WTC11 (cell line): ENCODE measurements at regions not wholly inside any gene's neighbourhood (a gene's known extent, or its start where the extent isn't known, plus 50 kb on each side); places are given as distances from the start of the nearest gene placed in this dataset.

Experiments used
- CBFB ChIP-seq: sonication (generic); formaldehyde crosslinking; IDR thresholded peaks from 2 replicates; pipeline ENCODE4 v1.8.1; 2022; ENCODE audit warnings: mild to moderate bottlenecking, low read depth, missing genetic modification reagents
- CTCF ChIP-seq: fragments of 200-600 bp; IDR thresholded peaks from 2 replicates; pipeline ENCODE4 v1.8.0; 2022; ENCODE audit warnings: antibody characterized with exemption
- KAT7 ChIP-seq: sonication (generic); formaldehyde crosslinking; IDR thresholded peaks from 2 replicates; pipeline ENCODE4 v1.8.1; 2023; ENCODE audit warnings: missing genetic modification reagents, mild to moderate bottlenecking, borderline replicate concordance
- MAX ChIP-seq: sonication (generic); formaldehyde crosslinking; IDR thresholded peaks from 2 replicates; pipeline ENCODE4 v1.8.0; 2022; ENCODE audit warnings: mild to moderate bottlenecking, missing genetic modification reagents
- USF1 ChIP-seq: sonication (generic); formaldehyde crosslinking; IDR thresholded peaks from 2 replicates; pipeline ENCODE4 v1.8.0; 2022; ENCODE audit warnings: mild to moderate bottlenecking, missing genetic modification reagents
- ZBTB21 ChIP-seq: sonication (generic); formaldehyde crosslinking; IDR thresholded peaks from 2 replicates; pipeline ENCODE4 v1.8.1; 2023; ENCODE audit warnings: mild to moderate bottlenecking, missing genetic modification reagents, borderline replicate concordance

GRCh38 chr2:52405980-52406379 is 1361.6 kb upstream of the CHAC2 start:
- TF ChIP-seq CTCF (no peak), MAX (CRISPR knock-in tag) (no peak), KAT7 (CRISPR knock-in tag) (no peak), CBFB (CRISPR knock-in tag) (no peak), USF1 (no peak), ZBTB21 (CRISPR knock-in tag) (no peak)
